RWPE1 (cell line): ENCODE measurements at regions not wholly inside any gene's neighbourhood (a gene's known extent, or its start where the extent isn't known, plus 50 kb on each side); places are given as distances from the start of the nearest gene placed in this dataset.

Experiments used
- CTCF ChIA-PET: fragments of 350-600 bp; sonication (Branson Sonifier 250); formaldehyde crosslinking; extraction: SDS; loops from one replicate; lab custom pipeline; 2021; lab: Yijun Ruan, JAX
- POLR2A ChIA-PET: fragments of 400-600 bp; formaldehyde crosslinking; extraction: SDS; loops from one replicate; lab custom pipeline; 2020; ENCODE audit warnings: antibody characterized with exemption; ENCODE audit not compliant: low non-redundant PET; lab: Yijun Ruan, JAX
- DNase-seq: peaks from one replicate; pipeline ENCODE4 v3.0.0; 2012; ENCODE audit warnings: low spot score
- H3K27ac ChIP-seq: fragments of 450-650 bp; 2 replicates; pipeline ENCODE4 v1.5.1; 2017
- TF ChIP-seq, protein P1 (sequence below): fragments of 450-650 bp; conservative IDR thresholded peaks from 2 replicates; pipeline ENCODE4 v1.5.1; 2017; ENCODE audit warnings: low read depth, mild to moderate bottlenecking

DNA sequence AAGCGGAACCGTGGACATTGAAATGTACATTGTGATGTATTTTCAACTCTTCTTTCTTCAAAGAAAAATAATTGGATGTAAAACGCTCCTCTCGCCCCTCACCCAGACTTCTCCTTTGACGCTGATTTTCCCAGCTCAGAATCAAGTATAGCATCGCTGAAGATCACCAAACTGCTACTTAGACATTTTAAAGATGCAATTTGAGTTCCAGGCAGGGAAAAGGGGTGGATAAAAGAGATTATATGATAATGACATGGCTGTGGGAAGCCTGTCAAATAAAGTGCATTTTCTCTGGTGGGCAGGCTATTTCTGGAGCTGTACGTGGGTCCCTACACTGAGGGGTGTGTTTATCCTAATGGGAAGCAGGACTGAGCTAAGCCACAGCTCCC, 240.4 kb downstream of the CDC5L start:
- DNase-seq = no peak
- CTCF ChIA-PET = interaction anchor here (0.8 kb wide), 1 partner anchor 1087 kb away, joined by 3 read pairs; no protein-coding TSS in a partner anchor
- POLR2A ChIA-PET = no interaction called here

DNA sequence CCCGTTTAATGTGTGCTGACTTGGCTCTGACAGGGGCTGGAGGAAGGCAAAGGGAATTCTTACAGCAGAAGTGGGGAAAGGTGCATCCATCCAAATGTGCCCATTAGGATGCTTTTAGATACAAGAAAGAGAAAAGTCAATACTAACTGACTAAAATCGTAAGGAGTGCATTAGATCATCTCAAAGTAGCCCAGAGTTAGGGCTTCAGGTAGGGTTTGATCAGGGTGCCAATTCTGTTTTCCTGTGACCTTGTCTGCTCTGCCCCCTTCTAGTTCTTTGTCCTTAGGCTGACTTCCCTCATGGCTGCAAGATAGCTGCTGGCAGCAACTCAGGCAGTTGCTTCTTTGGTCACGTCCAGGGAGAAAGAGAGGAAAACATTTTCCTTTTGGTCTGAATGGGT, 240.8 kb downstream of the CDC5L start:
- no peak overlapping the region for H3K27ac ChIP-seq
- TF ChIP-seq, protein P1, sequence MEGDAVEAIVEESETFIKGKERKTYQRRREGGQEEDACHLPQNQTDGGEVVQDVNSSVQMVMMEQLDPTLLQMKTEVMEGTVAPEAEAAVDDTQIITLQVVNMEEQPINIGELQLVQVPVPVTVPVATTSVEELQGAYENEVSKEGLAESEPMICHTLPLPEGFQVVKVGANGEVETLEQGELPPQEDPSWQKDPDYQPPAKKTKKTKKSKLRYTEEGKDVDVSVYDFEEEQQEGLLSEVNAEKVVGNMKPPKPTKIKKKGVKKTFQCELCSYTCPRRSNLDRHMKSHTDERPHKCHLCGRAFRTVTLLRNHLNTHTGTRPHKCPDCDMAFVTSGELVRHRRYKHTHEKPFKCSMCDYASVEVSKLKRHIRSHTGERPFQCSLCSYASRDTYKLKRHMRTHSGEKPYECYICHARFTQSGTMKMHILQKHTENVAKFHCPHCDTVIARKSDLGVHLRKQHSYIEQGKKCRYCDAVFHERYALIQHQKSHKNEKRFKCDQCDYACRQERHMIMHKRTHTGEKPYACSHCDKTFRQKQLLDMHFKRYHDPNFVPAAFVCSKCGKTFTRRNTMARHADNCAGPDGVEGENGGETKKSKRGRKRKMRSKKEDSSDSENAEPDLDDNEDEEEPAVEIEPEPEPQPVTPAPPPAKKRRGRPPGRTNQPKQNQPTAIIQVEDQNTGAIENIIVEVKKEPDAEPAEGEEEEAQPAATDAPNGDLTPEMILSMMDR = no peak
- POLR2A ChIA-PET = no interaction called here
- CTCF ChIA-PET = interaction anchor here (0.8 kb wide), 1 partner anchor 1086 kb away, joined by 3 read pairs; no protein-coding TSS in a partner anchor
- no peak for DNase-seq

More for the DNA sequence above, 240.4 kb downstream of the CDC5L start:
- no peak overlapping the region for H3K27ac ChIP-seq
- TF ChIP-seq, protein P1 = no peak

DNA sequence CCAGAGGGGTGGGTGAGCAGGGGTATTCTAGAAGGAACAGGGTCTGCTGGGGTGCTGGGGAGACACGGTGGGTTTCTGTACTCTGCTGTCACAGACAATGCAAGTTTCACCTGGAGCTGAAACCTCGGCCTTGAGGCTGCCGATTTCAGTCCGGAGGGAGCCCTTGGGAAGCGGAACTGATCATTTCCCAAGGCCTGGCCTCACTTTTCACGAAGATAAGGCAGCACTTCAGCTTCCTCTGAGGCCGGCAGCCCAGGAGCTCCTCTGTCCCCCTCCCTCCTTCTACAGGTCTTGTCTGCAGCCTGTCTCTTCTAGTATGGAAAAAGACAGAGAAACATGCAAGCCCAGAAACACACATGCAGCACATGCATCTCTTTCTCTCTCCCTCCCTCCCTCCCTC, 242.1 kb downstream of the CDC5L start:
- TF ChIP-seq, protein P1 = no peak
- POLR2A ChIA-PET = no interaction called here
- H3K27ac ChIP-seq = no peak overlapping the region
- no peak for DNase-seq
- CTCF ChIA-PET = interaction anchor here (2.7 kb wide), 1 partner anchor 154 kb away, joined by 28 read pairs; no protein-coding TSS in a partner anchor

DNA sequence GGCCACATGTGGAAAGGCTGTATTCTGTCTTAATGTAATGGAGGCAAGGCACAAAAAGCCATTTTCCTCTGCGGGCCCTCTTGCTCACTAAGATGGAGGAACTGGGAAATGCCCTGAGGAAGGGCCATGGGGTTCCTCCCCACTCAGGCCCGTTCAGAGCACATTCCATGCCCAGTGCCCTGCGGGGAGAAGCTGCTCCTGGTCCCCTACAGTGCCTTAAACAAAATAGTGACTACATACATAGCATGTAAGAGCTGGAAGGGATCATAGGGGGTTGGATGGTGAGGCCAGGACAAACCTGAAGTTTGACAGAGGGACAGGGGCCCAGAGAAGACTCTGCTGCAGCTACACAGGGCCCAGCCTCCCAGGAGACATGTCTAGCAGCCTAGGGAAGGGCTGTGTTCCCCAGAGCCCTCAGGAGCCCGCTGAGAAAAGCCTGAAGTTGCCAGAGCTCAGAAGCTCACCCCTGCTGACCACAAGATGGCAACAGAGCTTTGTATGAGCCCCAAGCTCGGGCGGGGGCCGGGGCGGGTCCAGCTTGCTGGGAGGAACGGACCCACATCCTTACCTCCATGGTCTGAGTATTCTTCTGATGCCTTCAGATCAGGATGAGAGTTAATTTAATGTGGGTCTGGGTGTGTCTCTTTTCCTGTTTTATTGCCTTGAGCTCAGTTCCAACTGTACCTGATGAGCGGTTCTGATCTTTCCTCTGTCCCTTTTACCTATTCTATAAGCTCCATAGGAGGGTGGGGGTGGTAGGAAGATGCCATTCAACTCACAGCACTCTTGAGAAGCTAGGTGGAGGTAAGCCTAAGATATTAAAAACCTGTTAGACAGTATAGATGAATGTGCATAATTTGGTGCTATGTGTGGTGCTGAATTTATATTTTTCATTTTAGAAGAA, 242.9 kb downstream of the CDC5L start:
- CTCF ChIA-PET = interaction anchor here (0.5 to 2.7 kb wide), 11 partner anchors 10 to 1341 kb away, joined by 3 to 28 read pairs (median 4); no protein-coding TSS in a partner anchor
- TF ChIP-seq, protein P1 = peak; percentile 36
- POLR2A ChIA-PET = interaction anchor here (0.7 kb wide), 1 partner anchor 361 kb away, joined by 3 read pairs; no protein-coding TSS in a partner anchor
- H3K27ac ChIP-seq = no peak overlapping the region
- DNase-seq = peak; percentile 70

DNA sequence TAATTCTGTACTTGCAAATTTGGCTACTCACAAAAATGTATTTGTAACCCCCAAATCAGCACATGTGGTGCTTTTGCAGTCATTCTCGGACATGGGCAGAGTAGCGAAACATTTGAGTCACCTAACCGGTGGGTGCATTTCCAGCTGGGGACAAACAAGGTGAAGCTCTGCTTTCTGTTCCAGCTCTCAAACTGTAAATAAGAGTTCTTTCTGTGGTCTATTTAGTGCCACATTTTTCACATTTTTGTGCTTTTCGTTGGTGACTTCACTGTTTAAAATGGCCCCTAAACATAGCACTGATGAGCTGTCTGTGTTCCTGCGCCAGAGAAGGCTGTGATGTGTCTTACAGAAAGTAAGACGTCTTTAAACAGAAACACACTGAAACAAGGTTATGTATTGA, 244.5 kb downstream of the CDC5L start:
- TF ChIP-seq, protein P1 = no peak
- DNase-seq = no peak
- ChIA-PET POLR2A (no interaction called here), CTCF (no interaction called here)
- no peak overlapping the region for H3K27ac ChIP-seq

DNA sequence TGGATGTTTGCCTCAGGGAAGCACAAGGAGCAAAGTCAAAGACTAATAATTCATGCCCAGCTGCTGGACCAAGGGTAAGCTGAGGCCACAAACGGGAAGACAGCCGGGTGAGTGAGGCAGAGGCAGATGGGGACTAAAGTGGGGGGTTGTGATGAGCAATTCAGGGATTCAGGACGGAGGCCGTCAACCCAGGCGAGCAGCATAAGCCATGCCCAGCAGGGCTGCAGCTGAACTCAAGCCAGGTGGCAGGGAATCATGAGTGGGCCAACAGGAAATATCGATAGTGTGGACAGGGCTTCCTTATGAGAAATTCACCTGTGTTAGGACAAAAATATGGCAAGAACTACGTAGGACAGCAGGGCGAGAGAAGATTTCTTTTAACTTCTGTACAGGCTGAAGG, 246.8 kb downstream of the CDC5L start:
- no peak overlapping the region for H3K27ac ChIP-seq
- ChIA-PET POLR2A (no interaction called here), CTCF (interaction anchor here (0.5 kb wide), 1 partner anchor 347 kb away, joined by 4 read pairs; no protein-coding TSS in a partner anchor)
- DNase-seq = no peak
- TF ChIP-seq, protein P1 = no peak
